ENCODE measurements at regions not wholly inside any gene's neighbourhood (a gene's known extent, or its start where the extent isn't known, plus 50 kb on each side); places are given as distances from the start of the nearest gene placed in this dataset.

DNA sequence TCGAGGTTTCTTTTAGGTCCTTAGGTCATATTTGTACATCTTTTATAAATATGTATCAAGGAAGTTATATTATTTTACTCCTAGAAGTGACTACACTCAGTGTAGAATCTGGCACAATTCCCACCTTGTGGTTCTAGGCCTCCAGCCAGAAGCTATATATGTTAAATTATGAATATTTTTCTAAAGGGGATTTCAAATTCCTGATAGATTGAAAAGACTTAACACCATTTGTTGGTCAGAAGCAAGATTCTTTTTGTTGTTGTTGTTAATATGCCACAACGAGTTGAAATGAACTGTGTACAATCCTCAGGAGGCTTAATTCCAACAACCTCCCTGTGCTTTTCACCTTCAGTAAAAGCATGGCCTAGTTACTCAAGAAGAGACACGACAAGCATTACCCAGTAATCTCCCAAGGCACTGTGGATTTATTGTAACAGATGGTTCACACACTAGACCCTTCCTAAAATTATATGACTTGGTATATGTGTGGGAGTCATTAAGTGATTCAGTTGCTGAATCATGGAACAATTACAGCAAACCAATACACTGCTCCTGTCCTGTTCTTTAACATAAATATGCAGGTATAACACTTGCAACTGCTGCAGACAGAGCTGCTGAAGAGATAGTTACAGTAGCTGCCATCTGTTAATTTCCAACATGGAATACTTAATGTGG is 964.4 kb upstream of the GOT2 start:
- ChIA-PET POLR2A (no interaction called here), CTCF (no interaction called here)
- ATAC-seq (no peak), FAIRE-seq (no peak), DNase-seq (ENCODE audit: low read depth in 1 of 2, low spot score in 1 of 2) (no peak)
- no peaks in the 10 kb centered on the region for H3K9me3 ChIP-seq
- TF ChIP-seq CBX2 (IDR thresholded peaks at IDR 0.05; ENCODE audit: borderline replicate concordance, low read depth) (no peak), KDM5A (IDR thresholded peaks at IDR 0.05) (no peak), JUN (IDR thresholded peaks at IDR 0.05) (no peak), ZFP36 (IDR thresholded peaks at IDR 0.05; ENCODE audit: borderline replicate concordance, partially characterized antibody) (no peak), EHMT2 (IDR thresholded peaks at IDR 0.05; ENCODE audit: low read depth) (no peak), ZSCAN20 (CRISPR knock-in tag; IDR thresholded peaks at IDR 0.05) (no peak), RARB (CRISPR knock-in tag; IDR thresholded peaks at IDR 0.05) (no peak), JUNB (IDR thresholded peaks at IDR 0.05) (no peak), RNF2 (IDR thresholded peaks at IDR 0.05; ENCODE audit: borderline replicate concordance, low read depth) (no peak), CHD2 (IDR thresholded peaks at IDR 0.05; ENCODE audit: low read length, partially characterized antibody) (no peak)
- TF ChIP-seq, protein P1, sequence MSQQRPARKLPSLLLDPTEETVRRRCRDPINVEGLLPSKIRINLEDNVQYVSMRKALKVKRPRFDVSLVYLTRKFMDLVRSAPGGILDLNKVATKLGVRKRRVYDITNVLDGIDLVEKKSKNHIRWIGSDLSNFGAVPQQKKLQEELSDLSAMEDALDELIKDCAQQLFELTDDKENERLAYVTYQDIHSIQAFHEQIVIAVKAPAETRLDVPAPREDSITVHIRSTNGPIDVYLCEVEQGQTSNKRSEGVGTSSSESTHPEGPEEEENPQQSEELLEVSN (IDR thresholded peaks at IDR 0.05; ENCODE audit: borderline replicate concordance, low read depth) = no peak
- TF ChIP-seq, protein P2, sequence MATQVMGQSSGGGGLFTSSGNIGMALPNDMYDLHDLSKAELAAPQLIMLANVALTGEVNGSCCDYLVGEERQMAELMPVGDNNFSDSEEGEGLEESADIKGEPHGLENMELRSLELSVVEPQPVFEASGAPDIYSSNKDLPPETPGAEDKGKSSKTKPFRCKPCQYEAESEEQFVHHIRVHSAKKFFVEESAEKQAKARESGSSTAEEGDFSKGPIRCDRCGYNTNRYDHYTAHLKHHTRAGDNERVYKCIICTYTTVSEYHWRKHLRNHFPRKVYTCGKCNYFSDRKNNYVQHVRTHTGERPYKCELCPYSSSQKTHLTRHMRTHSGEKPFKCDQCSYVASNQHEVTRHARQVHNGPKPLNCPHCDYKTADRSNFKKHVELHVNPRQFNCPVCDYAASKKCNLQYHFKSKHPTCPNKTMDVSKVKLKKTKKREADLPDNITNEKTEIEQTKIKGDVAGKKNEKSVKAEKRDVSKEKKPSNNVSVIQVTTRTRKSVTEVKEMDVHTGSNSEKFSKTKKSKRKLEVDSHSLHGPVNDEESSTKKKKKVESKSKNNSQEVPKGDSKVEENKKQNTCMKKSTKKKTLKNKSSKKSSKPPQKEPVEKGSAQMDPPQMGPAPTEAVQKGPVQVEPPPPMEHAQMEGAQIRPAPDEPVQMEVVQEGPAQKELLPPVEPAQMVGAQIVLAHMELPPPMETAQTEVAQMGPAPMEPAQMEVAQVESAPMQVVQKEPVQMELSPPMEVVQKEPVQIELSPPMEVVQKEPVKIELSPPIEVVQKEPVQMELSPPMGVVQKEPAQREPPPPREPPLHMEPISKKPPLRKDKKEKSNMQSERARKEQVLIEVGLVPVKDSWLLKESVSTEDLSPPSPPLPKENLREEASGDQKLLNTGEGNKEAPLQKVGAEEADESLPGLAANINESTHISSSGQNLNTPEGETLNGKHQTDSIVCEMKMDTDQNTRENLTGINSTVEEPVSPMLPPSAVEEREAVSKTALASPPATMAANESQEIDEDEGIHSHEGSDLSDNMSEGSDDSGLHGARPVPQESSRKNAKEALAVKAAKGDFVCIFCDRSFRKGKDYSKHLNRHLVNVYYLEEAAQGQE (IDR thresholded peaks at IDR 0.05) = no peak
- TF ChIP-seq, protein P3, sequence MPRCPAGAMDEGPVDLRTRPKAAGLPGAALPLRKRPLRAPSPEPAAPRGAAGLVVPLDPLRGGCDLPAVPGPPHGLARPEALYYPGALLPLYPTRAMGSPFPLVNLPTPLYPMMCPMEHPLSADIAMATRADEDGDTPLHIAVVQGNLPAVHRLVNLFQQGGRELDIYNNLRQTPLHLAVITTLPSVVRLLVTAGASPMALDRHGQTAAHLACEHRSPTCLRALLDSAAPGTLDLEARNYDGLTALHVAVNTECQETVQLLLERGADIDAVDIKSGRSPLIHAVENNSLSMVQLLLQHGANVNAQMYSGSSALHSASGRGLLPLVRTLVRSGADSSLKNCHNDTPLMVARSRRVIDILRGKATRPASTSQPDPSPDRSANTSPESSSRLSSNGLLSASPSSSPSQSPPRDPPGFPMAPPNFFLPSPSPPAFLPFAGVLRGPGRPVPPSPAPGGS (IDR thresholded peaks at IDR 0.05) = no peak
- H3K4me3 ChIP-seq = no peak overlapping the region
- no peak overlapping the region for H3K27ac ChIP-seq
- H3K4me1 ChIP-seq = 0 out of 3 replicates have a peak, but pooled peaks cover 6% of the 10 kb centered on the region
- WGBS (ENCODE audit: missing lambda C conversion rate) = 19% methylated on average over 3 of the region's 3 CpGs
- no peak overlapping the region for H3K4me2 ChIP-seq

DNA sequence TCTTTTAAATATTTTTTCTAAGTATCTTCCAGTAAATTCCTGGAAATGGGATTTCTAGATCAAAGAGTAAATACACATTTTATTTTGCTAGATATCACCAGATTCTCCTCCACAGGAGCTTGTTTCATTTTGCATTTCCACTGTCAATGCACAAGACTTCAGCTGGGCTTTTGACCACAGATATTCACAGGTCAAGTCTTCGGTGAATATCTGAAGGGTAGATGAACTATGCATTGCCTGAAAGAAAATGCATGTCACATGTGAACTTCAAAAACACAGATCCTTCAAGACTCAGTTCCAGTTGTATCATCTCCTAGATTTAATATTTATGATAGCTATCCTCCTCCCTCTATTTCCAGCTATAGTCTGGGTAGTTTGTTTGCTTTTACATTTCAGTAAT is 963.6 kb upstream of the GOT2 start:
- H3K4me3 ChIP-seq = no peak overlapping the region
- 71% methylated on average over 1 of the region's 1 CpG for WGBS (ENCODE audit: missing lambda C conversion rate)
- H3K4me2 ChIP-seq = no peak overlapping the region
- H3K27ac ChIP-seq = no peak overlapping the region
- no peaks in the 10 kb centered on the region for H3K9me3 ChIP-seq
- ATAC-seq (no peak), FAIRE-seq (no peak), DNase-seq (ENCODE audit: low read depth in 1 of 2, low spot score in 1 of 2) (no peak)
- ChIA-PET CTCF (no interaction called here), POLR2A (no interaction called here)
- TF ChIP-seq MAZ (IDR thresholded peaks at IDR 0.05; ENCODE audit: borderline replicate concordance, low read depth, low read length) (no peak), FOXS1 (CRISPR knock-in tag; IDR thresholded peaks at IDR 0.05) (no peak), BHLHE40 (IDR thresholded peaks at IDR 0.05; ENCODE audit: low read depth, low read length) (no peak), SREBF2 (IDR thresholded peaks at IDR 0.05) (no peak), RCOR1 (IDR thresholded peaks at IDR 0.05; ENCODE audit: low read depth, low read length) (no peak)
- 0 out of 3 replicates have a peak, but pooled peaks cover 6% of the 10 kb centered on the region for H3K4me1 ChIP-seq

DNA sequence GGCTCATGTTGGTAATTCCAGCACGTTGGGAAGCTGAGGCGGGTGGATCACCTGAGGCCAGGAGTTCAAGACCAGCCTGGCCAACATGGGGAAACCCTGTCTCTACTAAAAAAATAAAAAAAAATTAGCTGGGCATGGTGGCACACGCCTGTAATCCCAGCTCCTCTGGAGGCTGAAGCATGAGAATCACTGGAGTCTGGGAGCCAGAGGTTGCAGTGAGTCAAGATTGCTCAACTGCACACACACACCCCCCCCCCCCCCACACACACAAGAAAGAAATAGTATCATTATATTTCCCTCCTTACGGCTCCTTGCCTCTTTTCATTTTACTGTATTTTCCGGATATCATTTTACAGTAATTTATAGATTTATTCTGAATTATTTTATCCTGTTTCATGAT is 963.1 kb upstream of the GOT2 start:
- 76% methylated on average over 5 of the region's 5 CpGs for WGBS (ENCODE audit: missing lambda C conversion rate)
- Histone ChIP-seq H3K27ac (no peak overlapping the region), H3K4me3 (no peak overlapping the region), H3K4me2 (no peak overlapping the region), H3K9me3 (no peaks in the 10 kb centered on the region), H3K4me1 (0 out of 3 replicates have a peak, but pooled peaks cover 6% of the 10 kb centered on the region)
- no peak for DNase-seq (ENCODE audit: low read depth in 1 of 2, low spot score in 1 of 2)
- CTCF ChIA-PET = no interaction called here
- POLR2A ChIA-PET = no interaction called here
- no peak for FAIRE-seq
- no peak for ATAC-seq
- no peak for TF ChIP-seq SREBF2 (IDR thresholded peaks at IDR 0.05)
- no peak for TF ChIP-seq EHF (CRISPR knock-in tag; IDR thresholded peaks at IDR 0.05)
- no peak for TF ChIP-seq JUN (IDR thresholded peaks at IDR 0.05)
- TF ChIP-seq, protein P1 (IDR thresholded peaks at IDR 0.05; ENCODE audit: borderline replicate concordance, low read depth) = no peak
- TF ChIP-seq, protein P4, sequence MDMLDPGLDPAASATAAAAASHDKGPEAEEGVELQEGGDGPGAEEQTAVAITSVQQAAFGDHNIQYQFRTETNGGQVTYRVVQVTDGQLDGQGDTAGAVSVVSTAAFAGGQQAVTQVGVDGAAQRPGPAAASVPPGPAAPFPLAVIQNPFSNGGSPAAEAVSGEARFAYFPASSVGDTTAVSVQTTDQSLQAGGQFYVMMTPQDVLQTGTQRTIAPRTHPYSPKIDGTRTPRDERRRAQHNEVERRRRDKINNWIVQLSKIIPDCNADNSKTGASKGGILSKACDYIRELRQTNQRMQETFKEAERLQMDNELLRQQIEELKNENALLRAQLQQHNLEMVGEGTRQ (IDR thresholded peaks at IDR 0.05) = no peak
- TF ChIP-seq RAD21 (conservative IDR thresholded peaks at IDR 0.05 in 1 of 2, IDR thresholded peaks at IDR 0.05 in 1 of 2) = no peak
- TF ChIP-seq, protein P5, sequence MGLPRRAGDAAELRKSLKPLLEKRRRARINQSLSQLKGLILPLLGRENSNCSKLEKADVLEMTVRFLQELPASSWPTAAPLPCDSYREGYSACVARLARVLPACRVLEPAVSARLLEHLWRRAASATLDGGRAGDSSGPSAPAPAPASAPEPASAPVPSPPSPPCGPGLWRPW (IDR thresholded peaks at IDR 0.05) = no peak
- TF ChIP-seq ZNF302 (CRISPR knock-in tag; IDR thresholded peaks at IDR 0.05) = no peak
- TF ChIP-seq HOXB13 (CRISPR knock-in tag; IDR thresholded peaks at IDR 0.05; ENCODE audit: low read depth) = no peak
- no peak for TF ChIP-seq JUNB (IDR thresholded peaks at IDR 0.05)
- TF ChIP-seq RNF2 (IDR thresholded peaks at IDR 0.05; ENCODE audit: borderline replicate concordance, low read depth) = no peak
- TF ChIP-seq ZSCAN20 (CRISPR knock-in tag; IDR thresholded peaks at IDR 0.05) = no peak
- no peak for TF ChIP-seq CEBPB (IDR thresholded peaks at IDR 0.05)
